Memory B cell (primary cell): ENCODE measurements at regions not wholly inside any gene's neighbourhood (a gene's known extent, or its start where the extent isn't known, plus 50 kb on each side); places are given as distances from the start of the nearest gene placed in this dataset.

Experiments
- ATAC-seq: fragments of 150-1000 bp; cut with Tn5 transposase; 2 replicates; pipeline ENCODE4 v1.10.0; 2021; ENCODE audit warnings: low read depth, mild to moderate bottlenecking, moderate library complexity
- DNase-seq, 2 donors: peaks; one replicate each; pipeline ENCODE4 v3.0.0; 2022; ENCODE audit warnings: low spot score in 2 of 2
- H3K27ac Mint-ChIP-seq: one replicate; pipeline ENCODE4 v1.8.0; 2022; ENCODE audit warnings: mild to moderate bottlenecking, moderate library complexity, mixed read lengths
- H3K27me3 Mint-ChIP-seq: one replicate; pipeline ENCODE4 v1.8.0; 2022; ENCODE audit warnings: mixed read lengths
- H3K36me3 Mint-ChIP-seq: one replicate; pipeline ENCODE4 v1.8.0; 2022; ENCODE audit warnings: mild to moderate bottlenecking, mixed read lengths
- H3K4me1 Mint-ChIP-seq: one replicate; pipeline ENCODE4 v1.8.0; 2022; ENCODE audit warnings: mixed read lengths
- H3K4me3 Mint-ChIP-seq: one replicate; pipeline ENCODE4 v1.8.0; 2022; ENCODE audit warnings: mild to moderate bottlenecking, moderate library complexity, mixed read lengths
- H3K9me3 Mint-ChIP-seq: one replicate; pipeline ENCODE4 v1.8.0; 2022; ENCODE audit warnings: mixed read lengths

GRCh38 chr20:7262803-7263202 is 495.3 kb downstream of the BMP2 start:
- DNase-seq (no peak), ATAC-seq (no peak)
- Mint-ChIP-seq H3K4me1 (no peaks in the 10 kb centered on the region), H3K4me3 (no peak overlapping the region), H3K9me3 (no peaks in the 10 kb centered on the region), H3K36me3 (no peaks in the 10 kb centered on the region), H3K27ac (no peak overlapping the region), H3K27me3 (no peaks in the 10 kb centered on the region)

GRCh38 chr20:7264137-7264536 is 496.7 kb downstream of the BMP2 start:
- H3K4me3 Mint-ChIP-seq, result no peak overlapping the region
- no peaks in the 10 kb centered on the region for H3K27me3 Mint-ChIP-seq
- H3K9me3 Mint-ChIP-seq, result peaks cover 2% of the 10 kb centered on the region
- ATAC-seq, result no peak
- no peak overlapping the region for H3K27ac Mint-ChIP-seq
- no peaks in the 10 kb centered on the region for H3K36me3 Mint-ChIP-seq
- no peaks in the 10 kb centered on the region for H3K4me1 Mint-ChIP-seq
- no peak for DNase-seq

GRCh38 chr20:7269452-7269851 is 502.0 kb downstream of the BMP2 start:
- no peak for DNase-seq
- no peaks in the 10 kb centered on the region for H3K4me1 Mint-ChIP-seq
- no peaks in the 10 kb centered on the region for H3K27me3 Mint-ChIP-seq
- H3K4me3 Mint-ChIP-seq, result no peak overlapping the region
- no peak for ATAC-seq
- H3K9me3 Mint-ChIP-seq, result peaks cover 2% of the 10 kb centered on the region
- no peak overlapping the region for H3K27ac Mint-ChIP-seq
- H3K36me3 Mint-ChIP-seq, result no peaks in the 10 kb centered on the region

- no peaks in the 10 kb centered on the region for H3K4me1 Mint-ChIP-seq
- peaks cover 4% of the 10 kb centered on the region for H3K9me3 Mint-ChIP-seq
- no peaks in the 10 kb centered on the region for H3K27me3 Mint-ChIP-seq
- no peak overlapping the region for H3K27ac Mint-ChIP-seq
- ATAC-seq (no peak), DNase-seq (no peak)
- no peaks in the 10 kb centered on the region for H3K36me3 Mint-ChIP-seq
- H3K4me3 Mint-ChIP-seq, result no peak overlapping the region
These were observed 505.0 kb downstream of the BMP2 start for GRCh38 chr20:7272512-7272911.

- H3K36me3 Mint-ChIP-seq, result no peaks in the 10 kb centered on the region
- DNase-seq, result no peak
- H3K9me3 Mint-ChIP-seq, result peaks cover 6% of the 10 kb centered on the region
- H3K27ac Mint-ChIP-seq, result no peak overlapping the region
- no peaks in the 10 kb centered on the region for H3K27me3 Mint-ChIP-seq
- H3K4me1 Mint-ChIP-seq, result no peaks in the 10 kb centered on the region
- no peak for ATAC-seq
- no peak overlapping the region for H3K4me3 Mint-ChIP-seq
These were observed 507.4 kb downstream of the BMP2 start for GRCh38 chr20:7274870-7275269.

GRCh38 chr20:7275645-7276237 is 508.3 kb downstream of the BMP2 start:
- H3K4me1 Mint-ChIP-seq, result no peaks in the 10 kb centered on the region
- ATAC-seq (no peak), DNase-seq (no peak)
- no peaks in the 10 kb centered on the region for H3K27me3 Mint-ChIP-seq
- peaks cover 6% of the 10 kb centered on the region for H3K9me3 Mint-ChIP-seq
- H3K36me3 Mint-ChIP-seq, result no peaks in the 10 kb centered on the region
- H3K27ac Mint-ChIP-seq, result no peak overlapping the region
- H3K4me3 Mint-ChIP-seq, result no peak overlapping the region

GRCh38 chr20:7285918-7286556 is 518.6 kb downstream of the BMP2 start:
- H3K27me3 Mint-ChIP-seq, result no peaks in the 10 kb centered on the region
- H3K36me3 Mint-ChIP-seq, result no peaks in the 10 kb centered on the region
- H3K4me3 Mint-ChIP-seq, result no peak overlapping the region
- peaks cover 6% of the 10 kb centered on the region for H3K9me3 Mint-ChIP-seq
- DNase-seq (no peak), ATAC-seq (no peak)
- H3K4me1 Mint-ChIP-seq, result no peaks in the 10 kb centered on the region
- H3K27ac Mint-ChIP-seq, result no peak overlapping the region

- peaks cover 4% of the 10 kb centered on the region for H3K9me3 Mint-ChIP-seq
- no peaks in the 10 kb centered on the region for H3K36me3 Mint-ChIP-seq
- DNase-seq, result no peak
- no peak overlapping the region for H3K4me3 Mint-ChIP-seq
- H3K4me1 Mint-ChIP-seq, result no peaks in the 10 kb centered on the region
- H3K27me3 Mint-ChIP-seq, result no peaks in the 10 kb centered on the region
- no peak overlapping the region for H3K27ac Mint-ChIP-seq
- no peak for ATAC-seq
These were observed 523.9 kb downstream of the BMP2 start for GRCh38 chr20:7291323-7291943.

- no peaks in the 10 kb centered on the region for H3K36me3 Mint-ChIP-seq
- H3K4me3 Mint-ChIP-seq, result no peak overlapping the region
- DNase-seq (no peak), ATAC-seq (no peak)
- H3K9me3 Mint-ChIP-seq, result peaks cover 4% of the 10 kb centered on the region
- no peaks in the 10 kb centered on the region for H3K27me3 Mint-ChIP-seq
- no peaks in the 10 kb centered on the region for H3K4me1 Mint-ChIP-seq
- H3K27ac Mint-ChIP-seq, result no peak overlapping the region
These were observed 524.5 kb downstream of the BMP2 start for GRCh38 chr20:7291946-7292345.

GRCh38 chr20:7294816-7295360 is 527.4 kb downstream of the BMP2 start:
- no peaks in the 10 kb centered on the region for H3K27me3 Mint-ChIP-seq
- H3K27ac Mint-ChIP-seq, result no peak overlapping the region
- no peaks in the 10 kb centered on the region for H3K36me3 Mint-ChIP-seq
- no peaks in the 10 kb centered on the region for H3K4me1 Mint-ChIP-seq
- no peak overlapping the region for H3K4me3 Mint-ChIP-seq
- ATAC-seq (no peak), DNase-seq (no peak)
- peaks cover 7% of the 10 kb centered on the region for H3K9me3 Mint-ChIP-seq

- no peak overlapping the region for H3K27ac Mint-ChIP-seq
- H3K27me3 Mint-ChIP-seq, result no peaks in the 10 kb centered on the region
- no peaks in the 10 kb centered on the region for H3K4me1 Mint-ChIP-seq
- ATAC-seq (no peak), DNase-seq (no peak)
- no peaks in the 10 kb centered on the region for H3K36me3 Mint-ChIP-seq
- H3K9me3 Mint-ChIP-seq, result peaks cover 3% of the 10 kb centered on the region
- H3K4me3 Mint-ChIP-seq, result no peak overlapping the region
These were observed 534.3 kb downstream of the BMP2 start for GRCh38 chr20:7301807-7302206.

GRCh38 chr20:7302250-7302649 is 534.8 kb downstream of the BMP2 start:
- H3K27ac Mint-ChIP-seq, result no peak overlapping the region
- H3K4me3 Mint-ChIP-seq, result no peak overlapping the region
- peaks cover 3% of the 10 kb centered on the region for H3K9me3 Mint-ChIP-seq
- H3K4me1 Mint-ChIP-seq, result no peaks in the 10 kb centered on the region
- DNase-seq, result no peak
- H3K36me3 Mint-ChIP-seq, result no peaks in the 10 kb centered on the region
- ATAC-seq, result no peak
- H3K27me3 Mint-ChIP-seq, result no peaks in the 10 kb centered on the region

- Mint-ChIP-seq H3K27ac (no peak overlapping the region), H3K27me3 (no peaks in the 10 kb centered on the region), H3K9me3 (no peaks in the 10 kb centered on the region), H3K4me3 (no peak overlapping the region), H3K4me1 (no peaks in the 10 kb centered on the region), H3K36me3 (no peaks in the 10 kb centered on the region)
- DNase-seq (no peak), ATAC-seq (no peak)
These were observed 538.5 kb downstream of the BMP2 start for GRCh38 chr20:7305976-7306375.

- no peak for DNase-seq
- no peak overlapping the region for H3K4me3 Mint-ChIP-seq
These were observed 540.7 kb downstream of the BMP2 start for GRCh38 chr20:7308163-7308562.

More at GRCh38 chr20:7308163-7308562, 540.7 kb downstream of the BMP2 start:
- ATAC-seq, result no peak
- H3K27ac Mint-ChIP-seq, result no peak overlapping the region
- H3K9me3 Mint-ChIP-seq, result peaks cover 3% of the 10 kb centered on the region
- H3K36me3 Mint-ChIP-seq, result no peaks in the 10 kb centered on the region
- no peaks in the 10 kb centered on the region for H3K27me3 Mint-ChIP-seq
- no peaks in the 10 kb centered on the region for H3K4me1 Mint-ChIP-seq
